ENCODE measurements at regions not wholly inside any gene's neighbourhood (a gene's known extent, or its start where the extent isn't known, plus 50 kb on each side); places are given as distances from the start of the nearest gene placed in this dataset.

DNA sequence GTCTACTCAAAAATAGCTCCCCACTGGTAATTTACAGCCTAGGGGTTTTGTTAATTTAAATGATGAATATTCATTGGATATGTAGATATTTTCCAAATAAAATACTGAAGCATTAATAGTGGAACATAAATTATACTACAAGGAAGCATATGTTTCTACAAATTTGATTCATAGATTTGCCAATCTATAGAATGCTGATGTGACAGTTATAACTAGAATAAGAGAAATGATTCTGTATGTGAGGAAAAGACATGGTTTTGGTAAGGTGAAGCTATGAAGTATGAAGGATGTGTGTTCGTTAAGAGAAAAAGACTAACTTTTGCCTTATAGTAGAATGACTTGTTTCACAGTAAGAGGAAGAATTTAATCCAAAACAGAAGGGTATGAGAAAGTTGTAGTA, 61.3 kb downstream of the IARS1 start:
- no peak overlapping the region for H3K27ac Mint-ChIP-seq
- H3K36me3 ChIP-seq (replicated peaks in 1 of 2; ENCODE audit: control insufficient read depth in 1 of 2, insufficient read depth in 2 of 2, low read length in 2 of 2) = peaks cover 10 to 44% of the 10 kb centered on the region in 2 donors

DNA sequence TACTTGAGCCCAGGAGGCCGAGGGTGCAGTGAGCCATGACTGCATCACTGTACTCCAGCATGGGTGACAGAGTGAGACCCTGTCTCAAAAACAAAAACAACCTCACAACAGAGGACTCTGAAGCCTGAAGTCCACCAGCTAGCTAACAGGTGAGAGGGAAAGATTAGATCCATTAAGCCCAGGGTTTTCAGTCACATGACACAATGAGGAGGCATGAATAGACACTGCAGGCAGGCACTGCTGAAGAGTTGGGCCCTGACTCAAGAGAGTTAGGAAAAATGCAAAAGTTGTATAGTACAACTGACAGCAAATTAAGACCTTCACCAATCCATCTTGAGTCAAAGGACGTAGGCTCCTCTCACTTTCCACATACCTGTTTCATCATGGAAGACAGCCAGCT, 64.9 kb downstream of the IARS1 start:
- 100% methylated on average over 1 of the region's 2 CpGs for WGBS (ENCODE audit: insufficient coverage)
- no peak overlapping the region for H3K9ac ChIP-seq (ENCODE audit: insufficient read depth, low read length, poor library complexity, severe bottlenecking)
- H2AFZ ChIP-seq (ENCODE audit: insufficient read depth, low read depth, low read length, poor library complexity, severe bottlenecking) = no peak overlapping the region
- H3K27me3 Mint-ChIP-seq (ENCODE audit: low read depth in 3 of 3) = no peaks in the 10 kb centered on the region
- no peak overlapping the region for H3K4me2 ChIP-seq (replicated peaks; ENCODE audit: extremely low read depth, low read length, poor library complexity, severe bottlenecking)
- H3K27me3 ChIP-seq (ENCODE audit: control insufficient read depth in 2 of 2, insufficient read depth in 2 of 2, low read length in 2 of 2) = no peaks in the 10 kb centered on the region
- no peak overlapping the region for H3K27ac Mint-ChIP-seq
- peaks cover 20 to 47% of the 10 kb centered on the region in 2 donors for H3K36me3 ChIP-seq (replicated peaks in 1 of 2; ENCODE audit: control insufficient read depth in 1 of 2, insufficient read depth in 2 of 2, low read length in 2 of 2)
- peaks cover 3 to 6% of the 10 kb centered on the region in 2 donors for H3K9me3 ChIP-seq (replicated peaks in 1 of 2; ENCODE audit: control insufficient read depth in 1 of 2, insufficient read depth in 1 of 2, low read length in 2 of 2)
- peaks cover 45 to 55% of the 10 kb centered on the region in 2 donors for H3K36me3 Mint-ChIP-seq
- H3K4me3 Mint-ChIP-seq = no peak overlapping the region
- H3K79me2 ChIP-seq (ENCODE audit: insufficient read depth, low read length) = no peaks in the 10 kb centered on the region
- TF ChIP-seq, protein P1, sequence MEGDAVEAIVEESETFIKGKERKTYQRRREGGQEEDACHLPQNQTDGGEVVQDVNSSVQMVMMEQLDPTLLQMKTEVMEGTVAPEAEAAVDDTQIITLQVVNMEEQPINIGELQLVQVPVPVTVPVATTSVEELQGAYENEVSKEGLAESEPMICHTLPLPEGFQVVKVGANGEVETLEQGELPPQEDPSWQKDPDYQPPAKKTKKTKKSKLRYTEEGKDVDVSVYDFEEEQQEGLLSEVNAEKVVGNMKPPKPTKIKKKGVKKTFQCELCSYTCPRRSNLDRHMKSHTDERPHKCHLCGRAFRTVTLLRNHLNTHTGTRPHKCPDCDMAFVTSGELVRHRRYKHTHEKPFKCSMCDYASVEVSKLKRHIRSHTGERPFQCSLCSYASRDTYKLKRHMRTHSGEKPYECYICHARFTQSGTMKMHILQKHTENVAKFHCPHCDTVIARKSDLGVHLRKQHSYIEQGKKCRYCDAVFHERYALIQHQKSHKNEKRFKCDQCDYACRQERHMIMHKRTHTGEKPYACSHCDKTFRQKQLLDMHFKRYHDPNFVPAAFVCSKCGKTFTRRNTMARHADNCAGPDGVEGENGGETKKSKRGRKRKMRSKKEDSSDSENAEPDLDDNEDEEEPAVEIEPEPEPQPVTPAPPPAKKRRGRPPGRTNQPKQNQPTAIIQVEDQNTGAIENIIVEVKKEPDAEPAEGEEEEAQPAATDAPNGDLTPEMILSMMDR (IDR thresholded peaks at IDR 0.05) = no peak
- no peak for DNase-seq
- peaks cover 0 to 9% (median 2%) of the 10 kb centered on the region in 7 donors for H3K9me3 Mint-ChIP-seq
- no peak overlapping the region for H3K27ac ChIP-seq (ENCODE audit: low read depth in 1 of 2, low read length in 2 of 2)
- no peaks in the 10 kb centered on the region for H4K20me1 ChIP-seq (ENCODE audit: insufficient read depth, low read length)
- intact Hi-C loops (cut with micrococcal nuclease) = no loop called here
- H3K4me3 ChIP-seq (replicated peaks in 1 of 3; ENCODE audit: low read depth in 2 of 3, low read length in 3 of 3) = no peak overlapping the region
- H3K4me1 ChIP-seq (ENCODE audit: control insufficient read depth in 1 of 2, insufficient read depth in 2 of 2, low read length in 2 of 2) = no peaks in the 10 kb centered on the region
- no peaks in the 10 kb centered on the region for H3K4me1 Mint-ChIP-seq

More for the DNA sequence above, 61.3 kb downstream of the IARS1 start:
- Mint-ChIP-seq H3K9me3 (peaks cover 0 to 9% (median 2%) of the 10 kb centered on the region in 7 donors), H3K27me3 (ENCODE audit: low read depth in 3 of 3) (no peaks in the 10 kb centered on the region), H3K4me3 (no peak overlapping the region), H3K4me1 (no peaks in the 10 kb centered on the region), H3K36me3 (peaks cover 45 to 47% of the 10 kb centered on the region in 2 donors)
- Histone ChIP-seq H3K27me3 (ENCODE audit: control insufficient read depth in 2 of 2, insufficient read depth in 2 of 2, low read length in 2 of 2) (no peaks in the 10 kb centered on the region), H3K9me3 (replicated peaks in 1 of 2; ENCODE audit: control insufficient read depth in 1 of 2, insufficient read depth in 1 of 2, low read length in 2 of 2) (peaks cover 3 to 6% of the 10 kb centered on the region in 2 donors), H3K4me2 (replicated peaks; ENCODE audit: extremely low read depth, low read length, poor library complexity, severe bottlenecking) (no peak overlapping the region), H3K9ac (ENCODE audit: insufficient read depth, low read length, poor library complexity, severe bottlenecking) (no peak overlapping the region), H2AFZ (ENCODE audit: insufficient read depth, low read depth, low read length, poor library complexity, severe bottlenecking) (no peak overlapping the region), H4K20me1 (ENCODE audit: insufficient read depth, low read length) (no peaks in the 10 kb centered on the region), H3K4me1 (ENCODE audit: control insufficient read depth in 1 of 2, insufficient read depth in 2 of 2, low read length in 2 of 2) (no peaks in the 10 kb centered on the region), H3K4me3 (replicated peaks in 1 of 3; ENCODE audit: low read depth in 2 of 3, low read length in 3 of 3) (no peak overlapping the region), H3K79me2 (ENCODE audit: insufficient read depth, low read length) (no peaks in the 10 kb centered on the region), H3K27ac (ENCODE audit: low read depth in 1 of 2, low read length in 2 of 2) (no peak overlapping the region)
- intact Hi-C loops (cut with micrococcal nuclease) = no loop called here
- WGBS (ENCODE audit: insufficient coverage) = 100% methylated on average over 1 of the region's 1 CpG
- no peak for DNase-seq
- TF ChIP-seq, protein P1 (IDR thresholded peaks at IDR 0.05) = no peak

Measured in CD14-positive monocyte (primary cell).